ENCODE measurements at regions not wholly inside any gene's neighbourhood (a gene's known extent, or its start where the extent isn't known, plus 50 kb on each side); places are given as distances from the start of the nearest gene placed in this dataset.

GRCh38 chr5:133690746-133691145 lies 78.4 kb upstream of the FSTL4 start:
- no peak for TF ChIP-seq CTCF (IDR thresholded peaks at IDR 0.05)
- no peak overlapping the region for H3K27ac ChIP-seq
- H3K36me3 ChIP-seq: no peaks in the 10 kb centered on the region
- H3K4me1 ChIP-seq (ENCODE audit: control insufficient read depth in 1 of 2, low read depth in 2 of 2): peaks cover 0 to 7% of the 10 kb centered on the region in 2 donors
- H3K9me3 ChIP-seq: no peaks in the 10 kb centered on the region
- H3K4me3 ChIP-seq: no peak overlapping the region
- no peak for ATAC-seq (ENCODE audit: insufficient number of reproducible peaks, low FRiP score, low read depth)
- no peaks in the 10 kb centered on the region for H3K27me3 ChIP-seq (replicated peaks; ENCODE audit: insufficient read depth)
- DNase-seq (ENCODE audit: low spot score): no peak

GRCh38 chr5:133688391-133688790 lies 76.0 kb upstream of the FSTL4 start:
- no peak for TF ChIP-seq CTCF (IDR thresholded peaks at IDR 0.05)
- no peak overlapping the region for H3K4me3 ChIP-seq
- no peaks in the 10 kb centered on the region for H3K9me3 ChIP-seq
- ATAC-seq (ENCODE audit: insufficient number of reproducible peaks, low FRiP score, low read depth): no peak
- no peak overlapping the region for H3K27ac ChIP-seq
- no peaks in the 10 kb centered on the region for H3K27me3 ChIP-seq (replicated peaks; ENCODE audit: insufficient read depth)
- H3K4me1 ChIP-seq (ENCODE audit: control insufficient read depth in 1 of 2, low read depth in 2 of 2): peaks cover 0 to 11% of the 10 kb centered on the region in 2 donors
- no peak for DNase-seq (ENCODE audit: low spot score)
- no peaks in the 10 kb centered on the region for H3K36me3 ChIP-seq

- H3K27me3 ChIP-seq (replicated peaks; ENCODE audit: insufficient read depth): no peaks in the 10 kb centered on the region
- no peaks in the 10 kb centered on the region for H3K36me3 ChIP-seq
- H3K9me3 ChIP-seq: no peaks in the 10 kb centered on the region
- ATAC-seq (ENCODE audit: insufficient number of reproducible peaks, low FRiP score, low read depth) (no peak), DNase-seq (ENCODE audit: low spot score) (no peak)
- H3K4me1 ChIP-seq (ENCODE audit: control insufficient read depth in 1 of 2, low read depth in 2 of 2): peaks cover 0 to 11% of the 10 kb centered on the region in 2 donors
- TF ChIP-seq CTCF (IDR thresholded peaks at IDR 0.05): no peak
- no peak overlapping the region for H3K27ac ChIP-seq
- no peak overlapping the region for H3K4me3 ChIP-seq
Measured at GRCh38 chr5:133687212-133688061, 75.1 kb upstream of the FSTL4 start.

GRCh38 chr5:133686566-133686965 lies 74.2 kb upstream of the FSTL4 start:
- DNase-seq (ENCODE audit: low spot score) (no peak), ATAC-seq (ENCODE audit: insufficient number of reproducible peaks, low FRiP score, low read depth) (no peak)
- H3K36me3 ChIP-seq: no peaks in the 10 kb centered on the region
- peaks cover 0 to 11% of the 10 kb centered on the region in 2 donors for H3K4me1 ChIP-seq (ENCODE audit: control insufficient read depth in 1 of 2, low read depth in 2 of 2)
- H3K27ac ChIP-seq: no peak overlapping the region
- no peak overlapping the region for H3K4me3 ChIP-seq
- no peaks in the 10 kb centered on the region for H3K9me3 ChIP-seq
- no peaks in the 10 kb centered on the region for H3K27me3 ChIP-seq (replicated peaks; ENCODE audit: insufficient read depth)
- no peak for TF ChIP-seq CTCF (IDR thresholded peaks at IDR 0.05)

- TF ChIP-seq CTCF (IDR thresholded peaks at IDR 0.05): no peak
- Histone ChIP-seq H3K27me3 (replicated peaks; ENCODE audit: insufficient read depth) (no peaks in the 10 kb centered on the region), H3K36me3 (no peaks in the 10 kb centered on the region), H3K27ac (no peak overlapping the region), H3K4me1 (ENCODE audit: control insufficient read depth in 1 of 2, low read depth in 2 of 2) (peaks cover 0 to 11% of the 10 kb centered on the region in 2 donors), H3K9me3 (no peaks in the 10 kb centered on the region), H3K4me3 (no peak overlapping the region)
- ATAC-seq (ENCODE audit: insufficient number of reproducible peaks, low FRiP score, low read depth) (no peak), DNase-seq (ENCODE audit: low spot score) (no peak)
Measured at GRCh38 chr5:133685402-133686018, 73.2 kb upstream of the FSTL4 start.

Data from thoracic aorta (tissue), 2 donors.